K562 (cell line): ENCODE measurements at regions not wholly inside any gene's neighbourhood (a gene's known extent, or its start where the extent isn't known, plus 50 kb on each side); places are given as distances from the start of the nearest gene placed in this dataset.
A peak's percentile ranks its signal among the peaks of the same experiment; 100 is the strongest.

ENCODE experiments used
- ATAC-seq: fragments of 200-7000 bp; cut with Tn5 transposase; 3 replicates; pipeline ENCODE4 v1.9.1; 2020; ENCODE audit warnings: moderate library complexity
- BruUV-seq: library from RNA; stranded (reverse); fragments of 400-500 nt; replicated peaks from 2 replicates; lab custom pipeline; 2021; lab: Mats Ljungman, UMichigan
- CTCF ChIA-PET: fragments of 300-600 bp; formaldehyde crosslinking; extraction: SDS; loops from one replicate; lab custom pipeline; 2021; ENCODE audit warnings: low intra/inter-chr PET ratio; lab: Yijun Ruan, JAX
- POLR2A ChIA-PET: fragments of 300-600, 350-650 bp; sonication (Branson Sonifier 250); formaldehyde crosslinking; extraction: SDS; loops from one replicate; lab custom pipeline; 2021; ENCODE audit warnings: antibody characterized with exemption, inconsistent platforms; lab: Yijun Ruan, JAX
- DNase-seq, 4 experiments: peaks; one replicate each; pipeline versions ENCODE4 v3.0.0 to v3.0.0-alpha.2; 2011 to 2018; ENCODE audit warnings: low spot score in 3 of 4, mixed read lengths in 3 of 4; ENCODE audit errors: extremely low read depth in 1 of 4
- FAIRE-seq: peaks from 2 replicates; lab custom pipeline; 2011; peaks lifted over from hg19 to GRCh38; lab: Jason Lieb, UNC
- H2AFZ ChIP-seq: 2 replicates; pipeline ENCODE4 v1.6.0; 2011; ENCODE audit warnings: low read depth, low read length, control low read depth, inconsistent platforms
- H3K27ac ChIP-seq: fragments of 200-600 bp; 3 replicates; pipeline ENCODE4 v1.8.0; 2011; ENCODE audit warnings: low read depth, mild to moderate bottlenecking, control low read depth, inconsistent platforms, low read length, moderate library complexity, mixed read lengths; ENCODE audit errors: extremely low read depth
- H3K27me3 ChIP-seq, 2 experiments: fragments of 300-600 bp in 1 of 2; 2 replicates in 1 of 2; 3 replicates in 1 of 2; pipeline versions ENCODE4 v1.6.0 to v1.8.0; 2011; ENCODE audit warnings: inconsistent platforms in 2 of 2, low read length in 2 of 2, mild to moderate bottlenecking in 1 of 2, mixed read lengths in 1 of 2, moderate library complexity in 1 of 2; ENCODE audit not compliant: control insufficient read depth in 2 of 2, insufficient read depth in 2 of 2
- H3K36me3 ChIP-seq: fragments of 300-600 bp; 3 replicates; pipeline ENCODE4 v1.8.0; 2011; ENCODE audit warnings: mild to moderate bottlenecking, low read length, inconsistent platforms; ENCODE audit not compliant: control insufficient read depth, insufficient read depth
- H3K4me1 ChIP-seq, 2 experiments: fragments of 200-600 bp in 1 of 2; replicated peaks in 1 of 2; 2 replicates in 1 of 2; 3 replicates in 1 of 2; pipeline versions ENCODE4 v1.5.1 to v1.8.0; 2011; ENCODE audit warnings: inconsistent platforms in 2 of 2, low read length in 2 of 2, mild to moderate bottlenecking in 1 of 2, mixed read lengths in 1 of 2, moderate library complexity in 1 of 2; ENCODE audit not compliant: control insufficient read depth in 2 of 2, insufficient read depth in 2 of 2
- H3K4me2 ChIP-seq: 2 replicates; pipeline ENCODE4 v1.6.1; 2011; ENCODE audit warnings: low read length, control low read depth, inconsistent platforms, mixed read lengths; ENCODE audit not compliant: insufficient read depth
- H3K4me3 ChIP-seq: fragments of 200-600 bp; sonication (generic), shearing (Covaris generic); 2 replicates; pipeline ENCODE4 v1.5.1; 2016; ENCODE audit warnings: control low read depth, inconsistent platforms
- H3K79me2 ChIP-seq: fragments of 200-600 bp; 3 replicates; pipeline ENCODE4 v1.8.0; 2011; ENCODE audit warnings: low read length, inconsistent platforms; ENCODE audit not compliant: control insufficient read depth, insufficient read depth
- H3K9ac ChIP-seq, 2 experiments: 2 replicates each; pipeline versions ENCODE4 v1.6.0 to v1.6.1; 2011; ENCODE audit warnings: low read depth in 2 of 2, low read length in 2 of 2, control low read depth in 1 of 2, inconsistent platforms in 1 of 2, mild to moderate bottlenecking in 1 of 2, mixed read lengths in 1 of 2; ENCODE audit not compliant: insufficient read depth in 1 of 2
- H3K9me1 ChIP-seq: one replicate; pipeline ENCODE4 v1.6.0; 2011; ENCODE audit warnings: inconsistent platforms, mild to moderate bottlenecking, low read length, moderate library complexity; ENCODE audit not compliant: control insufficient read depth, insufficient read depth
- H3K9me3 ChIP-seq: replicated peaks from 2 replicates; pipeline ENCODE4 v1.5.1; 2011; ENCODE audit warnings: low read depth, low read length, inconsistent platforms; ENCODE audit not compliant: control insufficient read depth, insufficient read depth
- H4K20me1 ChIP-seq: replicated peaks from 2 replicates; pipeline ENCODE4 v1.6.1; 2011; ENCODE audit warnings: low read length, inconsistent platforms, mixed read lengths; ENCODE audit not compliant: control insufficient read depth, insufficient read depth
- BMI1 ChIP-seq: fragments of 150-350 bp; IDR thresholded peaks from 2 replicates; pipeline ENCODE4 v1.6.1; 2014; ENCODE audit warnings: low read length
- PRPF4 ChIP-seq: fragments of 200-400 bp; formaldehyde crosslinking; IDR thresholded peaks from one replicate; pipeline ENCODE4 v1.6.1; 2017; ENCODE audit warnings: low read length, low read depth, mild to moderate bottlenecking; ENCODE audit not compliant: insufficient read depth, poor library complexity, severe bottlenecking
- RBM25 ChIP-seq: fragments of 200-400 bp; formaldehyde crosslinking; IDR thresholded peaks from 2 replicates; pipeline ENCODE4 v1.6.1; 2018; ENCODE audit warnings: low read length, low read depth, moderate library complexity; ENCODE audit not compliant: severe bottlenecking
- ZFPM2 ChIP-seq: fragments of 250-450 bp; sonication (Bioruptor Pico); IDR thresholded peaks from 2 replicates; pipeline ENCODE4 v1.5.1; 2022; ENCODE audit warnings: mild to moderate bottlenecking
- ZNF507 ChIP-seq: conservative IDR thresholded peaks from 2 replicates; pipeline ENCODE4 v1.6.1; 2017; ENCODE audit warnings: missing genetic modification characterization, missing compliant biosample characterization
- WGBS: fragments of 100-300 bp; shearing (Covaris generic); methylation state at CpG from one replicate; pipeline ENCODE4 v1.1.6; 2016; ENCODE audit warnings: low coverage, mixed read lengths; ENCODE audit not compliant: insufficient coverage; ENCODE audit errors: missing lambda C conversion rate; 5-methylcytosine and 5-hydroxymethylcytosine counted together
- in situ Hi-C: fragments of 300-500 bp; cut with MboI; formaldehyde crosslinking; loops from 4 replicates; pipeline ENCODE4 v1.15.0; 2018; ENCODE audit warnings: inconsistent platforms, mixed read lengths
- intact Hi-C: fragments of 100-400 bp; cut with micrococcal nuclease; formaldehyde crosslinking; loops from 2 replicates; pipeline ENCODE4 v1.14.2; 2022

DNA sequence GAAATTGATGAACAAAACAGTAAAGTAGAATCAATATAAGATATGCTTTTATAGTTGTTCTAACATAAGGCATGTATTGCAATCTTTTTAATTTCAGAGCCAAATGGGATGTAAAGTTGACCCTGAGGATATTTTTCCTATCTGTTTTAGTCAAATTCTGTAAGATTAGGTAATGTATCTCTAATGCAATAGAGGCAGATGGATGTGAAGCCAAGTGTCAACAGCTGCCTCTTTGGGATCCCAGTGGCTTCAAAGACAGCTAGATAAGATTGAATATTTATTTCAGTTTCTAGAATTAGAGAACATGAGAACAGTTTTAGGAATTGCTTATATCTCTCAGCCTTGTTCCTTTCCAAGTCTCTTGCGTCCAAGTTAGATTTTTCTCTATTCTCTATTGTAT lies 208.3 kb downstream of the DNAJB9 start:
- Histone ChIP-seq H3K9me1 (no peaks in the 10 kb centered on the region), H3K4me2 (no peak overlapping the region), H3K36me3 (no peaks in the 10 kb centered on the region), H3K4me3 (no peak overlapping the region), H3K27me3 (no peaks in the 10 kb centered on the region), H4K20me1 (no peaks in the 10 kb centered on the region), H3K9me3 (no peaks in the 10 kb centered on the region), H3K27ac (no peak overlapping the region), H3K79me2 (no peaks in the 10 kb centered on the region), H2AFZ (no peak overlapping the region), H3K4me1 (no peaks in the 10 kb centered on the region), H3K9ac (no peak overlapping the region)
- no peak for TF ChIP-seq PRPF4
- DNase-seq = no peak
- FAIRE-seq = no peak
- intact Hi-C loops = no loop called here
- CTCF ChIA-PET = no interaction called here
- no TSS peak for BruUV-seq
- POLR2A ChIA-PET = no interaction called here
- in situ Hi-C loops = no loop called here
- 0% methylated on average over 1 of the region's 1 CpG for WGBS
- no peak for ATAC-seq

DNA sequence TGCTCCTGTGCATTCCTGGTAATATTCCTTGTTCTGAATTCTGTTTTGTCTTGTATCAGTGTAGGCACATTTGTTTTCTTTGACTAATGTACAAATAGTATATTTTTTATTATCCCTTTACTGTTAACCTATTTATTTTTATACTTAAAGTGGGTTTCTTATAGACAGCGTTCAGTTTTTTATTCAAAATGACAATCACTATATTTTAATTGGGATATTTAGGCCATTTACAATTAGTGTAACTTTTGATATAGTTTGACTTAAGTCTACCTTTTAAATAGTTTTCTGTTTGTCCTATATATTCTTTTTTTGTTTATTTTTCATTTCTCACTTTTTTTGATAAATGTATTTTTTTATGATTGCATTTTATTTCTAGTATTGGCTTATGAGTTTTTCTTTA lies 219.8 kb downstream of the DNAJB9 start:
- POLR2A ChIA-PET = no interaction called here
- DNase-seq = no peak
- BruUV-seq = no TSS peak
- H4K20me1 ChIP-seq = no peaks in the 10 kb centered on the region
- intact Hi-C loops (no loop called here), in situ Hi-C loops (no loop called here)
- H3K4me2 ChIP-seq = no peak overlapping the region
- H3K27ac ChIP-seq = no peak overlapping the region
- TF ChIP-seq BMI1 (no peak), RBM25 (peak; percentile 59), ZFPM2 (no peak), ZNF507 (tag) (peak; percentile 92)
- CTCF ChIA-PET = no interaction called here
- H2AFZ ChIP-seq = no peak overlapping the region
- H3K9ac ChIP-seq = no peak overlapping the region
- H3K4me1 ChIP-seq = no peaks in the 10 kb centered on the region
- no peak for FAIRE-seq
- no peaks in the 10 kb centered on the region for H3K9me3 ChIP-seq
- no peak for ATAC-seq
- H3K27me3 ChIP-seq = no peaks in the 10 kb centered on the region
- H3K4me3 ChIP-seq = no peak overlapping the region
- H3K9me1 ChIP-seq = no peaks in the 10 kb centered on the region
- no peaks in the 10 kb centered on the region for H3K36me3 ChIP-seq
- WGBS = 5% methylated on average over 1 of the region's 1 CpG
- no peaks in the 10 kb centered on the region for H3K79me2 ChIP-seq
